ENCODE measurements at regions not wholly inside any gene's neighbourhood (a gene's known extent, or its start where the extent isn't known, plus 50 kb on each side); places are given as distances from the start of the nearest gene placed in this dataset.

GRCh38 chr12:43115441-43116160 lies 436.4 kb downstream of the ADAMTS20 start:
- Histone ChIP-seq H3K27ac (no peak overlapping the region), H3K4me3 (no peak overlapping the region)
- no peak for DNase-seq (ENCODE audit: low spot score)
- TF ChIP-seq CTCF (IDR thresholded peaks at IDR 0.05) = no peak

- TF ChIP-seq CTCF (IDR thresholded peaks at IDR 0.05) = no peak
- H3K27ac ChIP-seq = no peak overlapping the region
- DNase-seq (ENCODE audit: low spot score) = no peak
- H3K4me3 ChIP-seq = no peak overlapping the region
These were observed 437.7 kb downstream of the ADAMTS20 start for GRCh38 chr12:43114316-43114715.

- Histone ChIP-seq H3K4me3 (no peak overlapping the region), H3K27ac (no peak overlapping the region)
- DNase-seq (ENCODE audit: low spot score) = no peak
- TF ChIP-seq CTCF (IDR thresholded peaks at IDR 0.05) = no peak
These were observed 438.4 kb downstream of the ADAMTS20 start for GRCh38 chr12:43113616-43114015.

- H3K27ac ChIP-seq = no peak overlapping the region
- no peak for DNase-seq (ENCODE audit: low spot score)
- no peak for TF ChIP-seq CTCF (IDR thresholded peaks at IDR 0.05)
- H3K4me3 ChIP-seq = no peak overlapping the region
These were observed 438.9 kb downstream of the ADAMTS20 start for GRCh38 chr12:43113135-43113534.

GRCh38 chr12:43112101-43112920 lies 439.7 kb downstream of the ADAMTS20 start:
- no peak overlapping the region for H3K4me3 ChIP-seq
- TF ChIP-seq CTCF (IDR thresholded peaks at IDR 0.05) = no peak
- DNase-seq (ENCODE audit: low spot score) = no peak
- no peak overlapping the region for H3K27ac ChIP-seq

GRCh38 chr12:43111608-43112007 lies 440.4 kb downstream of the ADAMTS20 start:
- Histone ChIP-seq H3K27ac (no peak overlapping the region), H3K4me3 (no peak overlapping the region)
- DNase-seq (ENCODE audit: low spot score) = no peak
- no peak for TF ChIP-seq CTCF (IDR thresholded peaks at IDR 0.05)

Data from coronary artery (tissue), 2 donors.